ENCODE measurements at regions not wholly inside any gene's neighbourhood (a gene's known extent, or its start where the extent isn't known, plus 50 kb on each side); places are given as distances from the start of the nearest gene placed in this dataset.

GRCh38 chr13:77456271-77456670, 79.2 kb upstream of the SCEL start:
- ChIA-PET CTCF (no interaction called here), POLR2A (no interaction called here)

More at GRCh38 chr13:77456271-77456670, 79.2 kb upstream of the SCEL start:
- Mint-ChIP-seq H3K36me3 (no peaks in the 10 kb centered on the region), H3K27ac (no peak overlapping the region), H3K27me3 (ENCODE audit: low read depth) (no peaks in the 10 kb centered on the region), H3K9me3 (no peaks in the 10 kb centered on the region), H3K4me1 (peaks cover 13% of the 10 kb centered on the region), H3K4me3 (no peak overlapping the region)
- DNase-seq (ENCODE audit: low spot score): no peak
- ATAC-seq: no peak
- TF ChIP-seq ATF1 (CRISPR knock-in tag; IDR thresholded peaks at IDR 0.05) (no peak), ZSCAN18 (CRISPR knock-in tag; IDR thresholded peaks at IDR 0.05) (no peak), AR (CRISPR knock-in tag; IDR thresholded peaks at IDR 0.05) (no peak), IRF2 (CRISPR knock-in tag; IDR thresholded peaks at IDR 0.05; ENCODE audit: borderline replicate concordance, low read depth) (no peak), FOXP1 (CRISPR knock-in tag; IDR thresholded peaks at IDR 0.05; ENCODE audit: borderline replicate concordance) (no peak), NR1H2 (CRISPR knock-in tag; IDR thresholded peaks at IDR 0.05) (no peak), OVOL2 (CRISPR knock-in tag; IDR thresholded peaks at IDR 0.05; ENCODE audit: borderline replicate concordance) (no peak), GRHL2 (CRISPR knock-in tag; IDR thresholded peaks at IDR 0.05; ENCODE audit: insufficient replicate concordance, severe bottlenecking) (no peak), HMGA2 (CRISPR knock-in tag; IDR thresholded peaks at IDR 0.05) (no peak), GTF2I (CRISPR knock-in tag; conservative IDR thresholded peaks at IDR 0.05) (no peak), ETV6 (CRISPR knock-in tag; IDR thresholded peaks at IDR 0.05) (no peak), HMGXB4 (CRISPR knock-in tag; IDR thresholded peaks at IDR 0.05) (no peak), TCF7 (CRISPR knock-in tag; IDR thresholded peaks at IDR 0.05; ENCODE audit: low read depth) (no peak), JUN (CRISPR knock-in tag; IDR thresholded peaks at IDR 0.05) (no peak), CREB1 (CRISPR knock-in tag; IDR thresholded peaks at IDR 0.05) (no peak), ZNF425 (CRISPR knock-in tag; conservative IDR thresholded peaks at IDR 0.05) (no peak), JAZF1 (CRISPR knock-in tag; IDR thresholded peaks at IDR 0.05) (no peak), ZNF396 (CRISPR knock-in tag; IDR thresholded peaks at IDR 0.05; ENCODE audit: borderline replicate concordance) (no peak), TP53 (CRISPR knock-in tag; IDR thresholded peaks at IDR 0.05) (no peak)
- TF ChIP-seq, protein P1, sequence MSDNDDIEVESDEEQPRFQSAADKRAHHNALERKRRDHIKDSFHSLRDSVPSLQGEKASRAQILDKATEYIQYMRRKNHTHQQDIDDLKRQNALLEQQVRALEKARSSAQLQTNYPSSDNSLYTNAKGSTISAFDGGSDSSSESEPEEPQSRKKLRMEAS (CRISPR knock-in tag; IDR thresholded peaks at IDR 0.05): no peak
